ENCODE measurements at regions not wholly inside any gene's neighbourhood (a gene's known extent, or its start where the extent isn't known, plus 50 kb on each side); places are given as distances from the start of the nearest gene placed in this dataset.

DNA sequence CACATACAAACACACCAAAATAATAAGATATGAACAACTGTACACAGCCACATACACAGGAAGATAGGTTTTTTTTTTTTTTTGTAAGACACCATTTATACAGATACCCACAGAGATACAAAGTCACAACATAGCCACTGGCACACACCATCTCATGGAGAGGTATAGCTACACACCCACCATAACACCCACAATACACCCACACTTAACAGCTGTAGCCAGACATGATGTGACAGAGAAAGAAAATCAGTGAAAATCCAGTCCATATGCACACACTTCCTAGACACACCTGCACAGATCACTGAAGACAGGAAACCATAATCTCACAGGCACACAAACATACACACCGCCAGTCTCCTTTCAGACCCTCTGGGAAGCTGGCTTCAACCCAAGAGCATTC is 62.4 kb upstream of the PAX2 start:
- no peak for TF ChIP-seq EGR1 (IDR thresholded peaks at IDR 0.05)
- TF ChIP-seq CREB1 (IDR thresholded peaks at IDR 0.05; ENCODE audit: low read depth), result no peak
- TF ChIP-seq NFIC (IDR thresholded peaks at IDR 0.05), result no peak
- TF ChIP-seq, protein P1, sequence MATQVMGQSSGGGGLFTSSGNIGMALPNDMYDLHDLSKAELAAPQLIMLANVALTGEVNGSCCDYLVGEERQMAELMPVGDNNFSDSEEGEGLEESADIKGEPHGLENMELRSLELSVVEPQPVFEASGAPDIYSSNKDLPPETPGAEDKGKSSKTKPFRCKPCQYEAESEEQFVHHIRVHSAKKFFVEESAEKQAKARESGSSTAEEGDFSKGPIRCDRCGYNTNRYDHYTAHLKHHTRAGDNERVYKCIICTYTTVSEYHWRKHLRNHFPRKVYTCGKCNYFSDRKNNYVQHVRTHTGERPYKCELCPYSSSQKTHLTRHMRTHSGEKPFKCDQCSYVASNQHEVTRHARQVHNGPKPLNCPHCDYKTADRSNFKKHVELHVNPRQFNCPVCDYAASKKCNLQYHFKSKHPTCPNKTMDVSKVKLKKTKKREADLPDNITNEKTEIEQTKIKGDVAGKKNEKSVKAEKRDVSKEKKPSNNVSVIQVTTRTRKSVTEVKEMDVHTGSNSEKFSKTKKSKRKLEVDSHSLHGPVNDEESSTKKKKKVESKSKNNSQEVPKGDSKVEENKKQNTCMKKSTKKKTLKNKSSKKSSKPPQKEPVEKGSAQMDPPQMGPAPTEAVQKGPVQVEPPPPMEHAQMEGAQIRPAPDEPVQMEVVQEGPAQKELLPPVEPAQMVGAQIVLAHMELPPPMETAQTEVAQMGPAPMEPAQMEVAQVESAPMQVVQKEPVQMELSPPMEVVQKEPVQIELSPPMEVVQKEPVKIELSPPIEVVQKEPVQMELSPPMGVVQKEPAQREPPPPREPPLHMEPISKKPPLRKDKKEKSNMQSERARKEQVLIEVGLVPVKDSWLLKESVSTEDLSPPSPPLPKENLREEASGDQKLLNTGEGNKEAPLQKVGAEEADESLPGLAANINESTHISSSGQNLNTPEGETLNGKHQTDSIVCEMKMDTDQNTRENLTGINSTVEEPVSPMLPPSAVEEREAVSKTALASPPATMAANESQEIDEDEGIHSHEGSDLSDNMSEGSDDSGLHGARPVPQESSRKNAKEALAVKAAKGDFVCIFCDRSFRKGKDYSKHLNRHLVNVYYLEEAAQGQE (IDR thresholded peaks at IDR 0.05; ENCODE audit: low read depth), result no peak
- no peak for TF ChIP-seq RAD21 (IDR thresholded peaks at IDR 0.05; ENCODE audit: low read depth)
- TF ChIP-seq TCF12 (IDR thresholded peaks at IDR 0.05; ENCODE audit: low read depth), result no peak
- no peak for TF ChIP-seq TEAD4 (IDR thresholded peaks at IDR 0.05)
- TF ChIP-seq YY1 (IDR thresholded peaks at IDR 0.05; ENCODE audit: low read depth), result no peak
- TF ChIP-seq, protein P2, sequence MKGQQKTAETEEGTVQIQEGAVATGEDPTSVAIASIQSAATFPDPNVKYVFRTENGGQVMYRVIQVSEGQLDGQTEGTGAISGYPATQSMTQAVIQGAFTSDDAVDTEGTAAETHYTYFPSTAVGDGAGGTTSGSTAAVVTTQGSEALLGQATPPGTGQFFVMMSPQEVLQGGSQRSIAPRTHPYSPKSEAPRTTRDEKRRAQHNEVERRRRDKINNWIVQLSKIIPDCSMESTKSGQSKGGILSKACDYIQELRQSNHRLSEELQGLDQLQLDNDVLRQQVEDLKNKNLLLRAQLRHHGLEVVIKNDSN (IDR thresholded peaks at IDR 0.05), result no peak
- no peak for TF ChIP-seq TAF1 (IDR thresholded peaks at IDR 0.05; ENCODE audit: low read depth)
- no peak for TF ChIP-seq ZBTB7A (IDR thresholded peaks at IDR 0.05; ENCODE audit: low read depth)
- TF ChIP-seq MAX (IDR thresholded peaks at IDR 0.05), result no peak
- TF ChIP-seq EP300 (IDR thresholded peaks at IDR 0.05; ENCODE audit: borderline replicate concordance), result no peak

DNA sequence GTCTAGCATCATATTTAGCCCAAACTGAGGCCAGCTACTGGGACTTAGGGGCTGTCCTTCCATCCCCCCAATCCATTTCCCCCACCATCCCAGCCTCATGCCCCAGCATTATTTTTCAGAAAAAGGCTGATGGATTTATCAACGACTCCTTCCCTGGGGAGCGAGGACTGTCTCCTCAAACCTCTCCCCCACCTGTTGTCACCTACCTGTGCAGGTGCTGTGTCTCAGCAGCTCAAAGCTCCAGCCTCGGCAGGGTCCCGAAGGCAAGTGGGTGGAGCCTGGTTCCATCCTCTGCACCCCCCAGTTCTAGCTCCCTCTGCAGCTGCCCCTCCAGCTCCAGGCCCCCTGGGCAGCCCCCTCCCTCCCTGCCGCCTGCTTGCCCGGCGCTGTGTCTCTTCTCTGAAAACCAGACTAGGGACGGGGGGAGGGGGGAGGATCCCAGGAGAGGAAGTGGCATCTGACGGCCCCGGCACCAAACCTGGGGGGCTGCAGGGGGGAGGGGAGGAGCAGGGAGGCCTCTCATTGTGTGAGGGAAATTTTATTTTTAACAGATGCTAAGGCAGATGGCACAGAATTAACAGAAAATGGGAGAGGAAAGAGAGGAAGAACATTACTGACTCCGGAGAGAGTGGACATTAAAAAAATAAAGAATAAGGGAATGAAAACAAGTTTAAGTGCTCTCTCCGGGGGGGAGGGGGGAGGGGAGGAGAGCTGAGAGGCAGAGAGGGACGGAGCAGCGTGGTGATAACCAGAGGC is 61.7 kb upstream of the PAX2 start:
- no peak for TF ChIP-seq TAF1 (IDR thresholded peaks at IDR 0.05; ENCODE audit: low read depth)
- TF ChIP-seq FOXM1 (IDR thresholded peaks at IDR 0.05; ENCODE audit: borderline replicate concordance, low read depth), result no peak
- no peak for TF ChIP-seq TEAD4 (IDR thresholded peaks at IDR 0.05)
- TF ChIP-seq YY1 (IDR thresholded peaks at IDR 0.05; ENCODE audit: low read depth), result no peak
- TF ChIP-seq CEBPB (IDR thresholded peaks at IDR 0.05), result no peak
- TF ChIP-seq, protein P1 (IDR thresholded peaks at IDR 0.05; ENCODE audit: low read depth), result no peak

DNA sequence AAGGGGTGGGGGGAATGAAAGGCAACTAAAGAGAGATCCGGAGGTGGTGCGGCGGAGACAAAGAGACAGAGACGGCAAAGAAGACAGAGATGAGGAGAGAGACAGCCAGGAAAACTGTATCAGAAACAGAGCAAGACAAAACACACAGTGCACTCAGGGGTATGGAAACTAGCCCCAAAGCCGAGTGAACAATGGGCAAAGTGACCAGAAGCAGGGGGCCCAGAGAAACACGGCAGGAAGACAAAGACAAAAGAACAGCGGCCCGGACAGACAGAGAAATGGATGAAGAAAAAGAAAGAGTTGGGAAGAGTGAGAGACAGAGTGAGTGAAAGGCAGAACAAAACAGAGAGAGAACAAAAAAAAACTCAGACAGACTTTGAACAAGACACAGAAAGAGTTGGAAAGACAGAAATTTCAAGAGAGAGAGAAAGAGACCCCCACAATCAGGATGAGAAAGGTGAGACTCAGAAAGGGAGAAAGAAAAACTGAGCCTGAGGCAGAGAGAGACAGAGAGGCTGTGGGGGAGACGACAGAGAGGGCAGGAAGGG is 60.6 kb upstream of the PAX2 start:
- TF ChIP-seq CREB1 (IDR thresholded peaks at IDR 0.05; ENCODE audit: low read depth), result no peak
- TF ChIP-seq EGR1 (IDR thresholded peaks at IDR 0.05), result no peak

DNA sequence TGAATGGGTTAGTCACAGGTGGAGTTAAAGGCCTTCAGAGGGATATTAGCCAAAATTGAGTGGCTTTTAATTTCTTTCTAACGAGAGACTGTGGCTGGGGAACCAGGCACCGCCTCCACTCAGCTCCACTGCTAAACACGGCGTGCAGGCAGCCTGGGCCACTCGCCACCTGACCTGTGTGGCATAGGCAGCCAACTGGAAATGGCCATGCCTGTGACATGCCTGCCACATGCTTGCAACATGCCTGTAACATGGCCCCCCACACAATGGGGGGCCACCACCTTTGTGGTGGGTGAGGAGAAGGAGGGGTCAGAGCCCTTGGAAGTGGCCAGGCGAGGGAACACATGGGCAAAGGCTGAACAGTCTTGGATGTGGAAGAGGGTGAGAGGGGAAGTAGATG is 60.1 kb upstream of the PAX2 start:
- TF ChIP-seq NFIC (IDR thresholded peaks at IDR 0.05), result no peak
- TF ChIP-seq ZBTB7A (IDR thresholded peaks at IDR 0.05; ENCODE audit: low read depth), result no peak
- TF ChIP-seq YY1 (IDR thresholded peaks at IDR 0.05; ENCODE audit: low read depth), result no peak
- TF ChIP-seq, protein P1 (IDR thresholded peaks at IDR 0.05; ENCODE audit: low read depth), result no peak
- no peak for TF ChIP-seq TCF12 (IDR thresholded peaks at IDR 0.05; ENCODE audit: low read depth)
- TF ChIP-seq CEBPB (IDR thresholded peaks at IDR 0.05), result no peak
- TF ChIP-seq EGR1 (IDR thresholded peaks at IDR 0.05), result no peak
- no peak for TF ChIP-seq TAF1 (IDR thresholded peaks at IDR 0.05; ENCODE audit: low read depth)
- no peak for TF ChIP-seq RAD21 (IDR thresholded peaks at IDR 0.05; ENCODE audit: low read depth)
- TF ChIP-seq MAX (IDR thresholded peaks at IDR 0.05), result no peak
- TF ChIP-seq, protein P2 (IDR thresholded peaks at IDR 0.05), result no peak
- no peak for TF ChIP-seq TEAD4 (IDR thresholded peaks at IDR 0.05)
- TF ChIP-seq CREB1 (IDR thresholded peaks at IDR 0.05; ENCODE audit: low read depth), result no peak
- TF ChIP-seq EP300 (IDR thresholded peaks at IDR 0.05; ENCODE audit: borderline replicate concordance), result no peak
- TF ChIP-seq FOXM1 (IDR thresholded peaks at IDR 0.05; ENCODE audit: borderline replicate concordance, low read depth), result no peak

All from Ishikawa (cell line).